ENCODE measurements at regions not wholly inside any gene's neighbourhood (a gene's known extent, or its start where the extent isn't known, plus 50 kb on each side); places are given as distances from the start of the nearest gene placed in this dataset.

DNA sequence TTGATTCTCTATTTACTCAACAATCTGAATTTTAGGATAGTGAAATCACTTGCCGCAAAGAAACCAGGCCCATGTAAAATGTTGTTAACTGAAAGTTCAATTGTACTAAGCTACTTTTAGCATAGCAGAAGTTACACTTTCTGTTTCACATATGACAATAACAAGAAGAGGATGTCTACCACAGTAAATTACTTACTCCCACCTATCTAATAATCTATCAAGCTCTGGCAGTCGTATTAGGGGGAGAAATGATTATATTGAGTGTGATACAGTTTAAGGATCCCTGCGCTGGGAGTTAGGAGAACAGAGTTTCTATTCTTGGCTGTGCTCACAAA lies 66.5 kb upstream of the CAND1 start:
- intact Hi-C loops (cut with DNase I) = no loop called here
- H3K27me3 ChIP-seq = no peaks in the 10 kb centered on the region
- no peak overlapping the region for H3K27ac ChIP-seq
- no peak overlapping the region for H3K9ac ChIP-seq (ENCODE audit: low read depth in 2 of 2, low read length in 2 of 2)
- H3K9me3 ChIP-seq = no peaks in the 10 kb centered on the region
- no peak overlapping the region for H3K4me3 ChIP-seq
- no peaks in the 10 kb centered on the region for H3K4me1 ChIP-seq
- TF ChIP-seq, protein P1, sequence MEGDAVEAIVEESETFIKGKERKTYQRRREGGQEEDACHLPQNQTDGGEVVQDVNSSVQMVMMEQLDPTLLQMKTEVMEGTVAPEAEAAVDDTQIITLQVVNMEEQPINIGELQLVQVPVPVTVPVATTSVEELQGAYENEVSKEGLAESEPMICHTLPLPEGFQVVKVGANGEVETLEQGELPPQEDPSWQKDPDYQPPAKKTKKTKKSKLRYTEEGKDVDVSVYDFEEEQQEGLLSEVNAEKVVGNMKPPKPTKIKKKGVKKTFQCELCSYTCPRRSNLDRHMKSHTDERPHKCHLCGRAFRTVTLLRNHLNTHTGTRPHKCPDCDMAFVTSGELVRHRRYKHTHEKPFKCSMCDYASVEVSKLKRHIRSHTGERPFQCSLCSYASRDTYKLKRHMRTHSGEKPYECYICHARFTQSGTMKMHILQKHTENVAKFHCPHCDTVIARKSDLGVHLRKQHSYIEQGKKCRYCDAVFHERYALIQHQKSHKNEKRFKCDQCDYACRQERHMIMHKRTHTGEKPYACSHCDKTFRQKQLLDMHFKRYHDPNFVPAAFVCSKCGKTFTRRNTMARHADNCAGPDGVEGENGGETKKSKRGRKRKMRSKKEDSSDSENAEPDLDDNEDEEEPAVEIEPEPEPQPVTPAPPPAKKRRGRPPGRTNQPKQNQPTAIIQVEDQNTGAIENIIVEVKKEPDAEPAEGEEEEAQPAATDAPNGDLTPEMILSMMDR (IDR thresholded peaks at IDR 0.05) = no peak
- H3K36me3 ChIP-seq = no peaks in the 10 kb centered on the region
- DNase-seq = no peak

DNA sequence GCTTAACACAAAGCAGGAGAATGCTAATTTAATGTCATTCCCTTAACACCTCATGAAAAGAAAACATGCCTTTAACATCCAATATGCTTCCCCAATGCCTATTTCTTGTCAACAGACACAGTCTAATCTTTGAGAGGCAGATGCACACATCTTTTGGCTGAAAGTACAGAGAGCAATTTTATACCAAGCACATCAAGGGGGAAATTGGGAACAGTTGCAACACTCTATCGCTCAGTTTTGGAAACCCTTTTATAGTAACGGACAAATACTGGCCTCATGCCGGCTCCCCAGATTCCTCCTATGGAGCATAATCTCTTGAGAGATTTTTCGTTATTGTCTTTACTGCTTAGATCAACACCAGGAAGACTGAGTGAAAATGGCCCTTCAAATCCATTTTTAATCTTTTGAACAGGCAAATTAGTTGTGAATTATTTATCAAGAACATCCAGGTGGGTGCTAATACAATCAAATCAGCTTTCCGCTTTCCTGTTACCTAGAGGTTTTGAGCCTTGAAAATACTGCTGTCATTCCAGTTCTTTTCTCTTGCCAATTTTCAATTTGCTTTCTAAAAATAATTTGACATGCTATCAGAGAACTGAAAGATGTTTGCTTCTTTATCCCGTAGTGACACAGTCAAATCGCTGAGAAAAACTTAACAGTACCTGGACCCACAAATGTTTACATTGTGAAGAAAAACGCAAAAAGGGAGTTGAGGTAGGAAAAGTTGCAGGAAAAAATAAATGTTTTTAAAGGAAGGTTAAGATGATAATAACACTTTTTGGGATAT lies 60.7 kb upstream of the CAND1 start:
- intact Hi-C loops (cut with DNase I) = no loop called here
- TF ChIP-seq, protein P1 (IDR thresholded peaks at IDR 0.05) = no peak
- Histone ChIP-seq H3K4me1 (no peaks in the 10 kb centered on the region), H3K9me3 (no peaks in the 10 kb centered on the region), H3K4me3 (no peak overlapping the region), H3K36me3 (no peaks in the 10 kb centered on the region), H3K9ac (ENCODE audit: low read depth in 2 of 2, low read length in 2 of 2) (no peak overlapping the region), H3K27ac (no peak overlapping the region), H3K27me3 (no peaks in the 10 kb centered on the region)
- no peak for DNase-seq

DNA sequence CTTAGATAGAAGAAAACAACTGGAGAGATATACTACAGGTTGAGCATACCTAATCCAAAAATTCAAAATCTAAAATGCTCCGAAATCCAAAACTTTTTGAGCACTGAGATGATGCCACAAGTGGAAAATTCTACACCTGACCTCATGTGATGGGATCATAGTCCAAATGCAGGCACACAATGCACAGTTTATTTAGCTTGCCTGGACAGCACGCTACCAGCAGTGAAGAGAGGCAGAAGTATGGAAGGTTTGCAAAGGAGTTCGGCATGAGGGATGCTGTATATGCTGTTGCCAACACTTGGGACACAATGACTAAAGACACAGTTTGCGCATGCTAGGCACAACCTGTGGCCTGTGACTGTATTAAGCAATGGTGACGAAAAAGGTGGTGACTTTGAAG lies 58.1 kb upstream of the CAND1 start:
- Histone ChIP-seq H3K27me3 (no peaks in the 10 kb centered on the region), H3K36me3 (no peaks in the 10 kb centered on the region), H3K4me1 (no peaks in the 10 kb centered on the region), H3K4me3 (no peak overlapping the region), H3K9me3 (no peaks in the 10 kb centered on the region), H3K9ac (ENCODE audit: low read depth in 2 of 2, low read length in 2 of 2) (no peak overlapping the region), H3K27ac (no peak overlapping the region)
- TF ChIP-seq, protein P1 (IDR thresholded peaks at IDR 0.05) = no peak
- intact Hi-C loops (cut with DNase I) = no loop called here
- DNase-seq = no peak

DNA sequence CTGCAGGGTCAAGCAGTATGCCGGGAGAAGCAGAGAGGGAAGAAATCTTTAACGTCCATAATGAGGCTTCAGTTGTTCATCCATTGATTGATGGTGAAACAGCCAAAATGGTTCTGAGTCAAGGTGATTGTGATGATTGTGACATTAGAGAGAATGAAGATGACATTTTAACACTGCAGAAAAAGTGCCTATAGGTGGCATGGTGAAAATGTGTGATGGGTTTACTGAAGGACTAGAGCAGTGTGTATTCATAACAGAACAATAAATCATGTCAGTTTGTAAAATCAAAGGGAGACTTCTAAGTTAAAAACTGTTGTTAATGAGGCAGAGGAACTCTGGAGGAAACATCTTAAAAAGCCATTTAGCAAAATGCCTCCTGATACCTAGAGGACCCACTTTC lies 57.7 kb upstream of the CAND1 start:
- TF ChIP-seq, protein P1 (IDR thresholded peaks at IDR 0.05) = no peak
- Histone ChIP-seq H3K36me3 (no peaks in the 10 kb centered on the region), H3K4me1 (no peaks in the 10 kb centered on the region), H3K4me3 (no peak overlapping the region), H3K9ac (ENCODE audit: low read depth in 2 of 2, low read length in 2 of 2) (no peak overlapping the region), H3K27me3 (no peaks in the 10 kb centered on the region), H3K27ac (no peak overlapping the region), H3K9me3 (no peaks in the 10 kb centered on the region)
- no peak for DNase-seq
- intact Hi-C loops (cut with DNase I) = no loop called here

DNA sequence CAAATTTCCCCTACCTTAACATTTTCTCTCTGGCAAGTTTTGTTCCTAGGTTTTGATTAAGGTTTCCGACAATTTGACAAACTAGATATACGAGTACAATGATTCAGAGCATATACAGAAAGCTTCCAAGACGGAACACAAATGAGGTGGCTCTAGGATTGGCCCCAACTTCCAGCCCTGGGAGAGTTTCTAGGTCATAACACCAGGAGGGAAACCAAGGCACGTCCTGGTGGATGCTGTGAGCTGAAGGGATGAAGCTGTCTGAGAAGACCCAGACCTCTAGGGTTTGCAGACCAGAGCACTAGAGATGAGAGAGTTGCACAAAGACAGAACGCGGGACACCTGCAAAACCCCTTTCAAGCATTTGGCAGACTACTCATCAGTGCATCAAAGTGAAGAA lies 51.5 kb upstream of the CAND1 start:
- H3K36me3 ChIP-seq = no peaks in the 10 kb centered on the region
- intact Hi-C loops (cut with DNase I) = no loop called here
- DNase-seq = no peak
- no peaks in the 10 kb centered on the region for H3K9me3 ChIP-seq
- H3K27me3 ChIP-seq = no peaks in the 10 kb centered on the region
- H3K4me1 ChIP-seq = no peaks in the 10 kb centered on the region
- TF ChIP-seq, protein P1 (IDR thresholded peaks at IDR 0.05) = no peak
- H3K9ac ChIP-seq (ENCODE audit: low read depth in 2 of 2, low read length in 2 of 2) = no peak overlapping the region
- no peak overlapping the region for H3K27ac ChIP-seq
- H3K4me3 ChIP-seq = no peak overlapping the region
